ENCODE measurements at regions not wholly inside any gene's neighbourhood (a gene's known extent, or its start where the extent isn't known, plus 50 kb on each side); places are given as distances from the start of the nearest gene placed in this dataset.
"Not testable (repeated sequence)": the region's sequence is repeated elsewhere in the genome, so short reads cannot be mapped to it uniquely, and the experiment has no call there.

- DNase-seq = no peak
Measured at GRCh38 chr14:104389326-104390220, 190.0 kb upstream of the C14orf180 start.

GRCh38 chr14:104390221-104390931 lies 189.2 kb upstream of the C14orf180 start:
- no peak for DNase-seq

GRCh38 chr14:104390941-104391901 lies 188.3 kb upstream of the C14orf180 start:
- no peak for DNase-seq

DNA sequence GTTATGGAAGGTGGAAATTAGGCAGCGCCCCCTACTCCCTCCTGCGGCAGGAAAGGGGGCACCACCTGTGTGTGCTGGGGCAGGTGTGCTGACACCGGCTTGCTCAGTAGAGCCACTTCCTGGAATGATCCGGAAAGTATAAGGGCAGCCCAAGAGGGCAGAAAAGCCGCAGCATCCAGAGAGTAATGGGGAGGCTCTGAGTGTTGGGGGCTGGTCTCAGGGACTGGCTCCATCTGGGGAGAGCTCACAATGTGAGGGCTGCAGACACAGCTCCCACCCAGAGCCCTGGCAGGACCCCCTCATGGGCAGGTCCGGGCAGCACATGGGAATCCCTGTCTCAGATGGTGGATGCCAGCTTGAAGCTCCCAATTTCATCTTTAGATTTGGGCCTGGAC lies 187.6 kb upstream of the C14orf180 start:
- DNase-seq = no peak

DNA sequence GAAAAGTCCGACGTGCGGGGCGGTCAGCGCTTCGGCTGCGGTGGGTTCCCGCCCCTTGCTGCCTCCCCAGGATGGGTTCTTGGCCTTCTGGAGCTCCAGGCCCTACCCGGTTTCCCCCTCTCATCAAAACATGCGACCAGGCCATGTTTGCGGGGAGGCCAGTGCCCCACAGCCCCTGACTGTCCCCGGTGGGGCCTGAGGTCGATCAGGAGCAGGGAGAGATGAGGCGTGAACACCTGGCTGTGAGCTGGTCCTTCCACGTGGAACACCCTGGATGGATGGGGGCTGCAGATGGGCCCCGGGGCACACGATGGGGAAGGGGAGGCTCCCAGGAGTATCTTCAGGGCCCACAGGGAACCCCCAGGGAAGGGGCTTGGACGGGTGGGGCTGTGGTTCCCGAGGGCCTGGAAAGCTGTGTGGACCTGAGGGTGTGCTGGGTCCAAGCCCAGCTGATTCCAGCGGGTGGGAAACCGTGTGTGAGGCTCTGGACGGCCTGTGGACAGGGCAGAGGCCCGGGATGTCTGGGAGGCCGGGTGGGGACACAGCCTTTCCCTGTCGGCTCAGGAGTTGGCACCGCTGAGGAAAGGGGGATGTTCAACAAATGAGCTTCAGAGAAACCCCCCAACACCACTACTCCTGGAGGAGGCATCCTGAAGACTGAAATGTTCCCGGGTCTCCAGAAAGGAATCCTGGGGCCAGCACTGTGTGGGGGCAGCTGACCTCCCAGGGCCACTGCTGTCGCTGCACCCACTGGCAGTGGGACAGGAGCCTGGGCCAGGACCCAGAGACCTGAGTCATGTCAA lies 187.0 kb upstream of the C14orf180 start:
- DNase-seq = no peak

DNA sequence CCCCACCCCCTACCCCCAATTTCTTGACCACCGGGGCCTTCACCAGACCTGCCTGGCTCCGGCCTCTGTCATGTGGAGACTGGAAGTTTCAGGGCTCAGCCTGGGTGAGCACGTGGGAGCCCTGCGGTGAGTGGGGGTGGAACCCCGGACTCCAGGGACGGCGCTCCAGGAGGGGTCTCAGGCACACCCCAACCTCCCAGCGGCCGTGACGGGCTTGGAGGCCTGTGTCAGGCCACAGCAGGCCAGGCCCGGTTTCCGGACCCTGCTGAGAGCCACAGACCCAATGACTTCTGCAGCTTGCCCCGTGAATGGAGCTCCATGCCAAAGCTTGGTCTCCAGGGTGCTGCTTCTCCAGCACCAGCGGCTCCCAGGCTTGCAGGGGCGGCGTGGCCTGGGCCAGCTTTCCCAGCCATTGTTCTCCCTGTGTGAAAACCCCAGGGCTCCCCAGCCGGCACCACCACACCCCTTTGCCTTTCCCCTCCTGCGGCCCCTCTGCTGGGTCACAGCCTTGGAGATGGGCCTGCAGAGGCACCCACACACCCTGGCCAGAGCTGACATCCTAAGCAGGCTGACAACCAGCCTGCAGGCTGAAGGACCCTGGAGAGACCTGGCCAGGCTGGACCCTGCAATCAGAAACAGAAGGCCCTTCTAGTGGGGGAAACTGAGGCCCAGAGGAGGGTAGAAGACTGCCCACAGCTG lies 186.2 kb upstream of the C14orf180 start:
- DNase-seq = no peak

GRCh38 chr14:104393898-104394381 lies 185.6 kb upstream of the C14orf180 start:
- DNase-seq = no peak

DNA sequence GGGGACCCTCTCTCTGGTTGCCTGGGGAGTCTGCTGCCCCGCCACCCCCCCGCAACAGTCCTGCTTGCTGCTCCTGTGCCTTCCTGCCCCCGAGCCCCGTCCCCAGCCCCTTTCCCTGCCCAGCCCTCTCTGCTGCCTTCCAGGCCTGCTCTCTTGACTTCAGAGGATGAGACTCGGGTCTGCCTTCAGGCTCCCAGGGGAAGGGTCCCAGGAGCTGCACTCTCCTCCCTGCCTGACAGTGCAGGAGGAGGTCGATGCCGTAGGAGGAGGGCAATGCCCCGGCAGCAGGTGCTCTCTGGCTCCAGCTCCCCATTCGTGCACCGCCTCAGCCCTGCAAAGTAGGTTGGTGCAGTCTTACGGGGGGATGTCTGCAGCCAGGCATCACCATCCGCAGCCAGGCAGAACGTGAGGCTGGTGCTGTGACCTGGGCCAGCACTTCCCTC lies 185.1 kb upstream of the C14orf180 start:
- DNase-seq = no peak

DNA sequence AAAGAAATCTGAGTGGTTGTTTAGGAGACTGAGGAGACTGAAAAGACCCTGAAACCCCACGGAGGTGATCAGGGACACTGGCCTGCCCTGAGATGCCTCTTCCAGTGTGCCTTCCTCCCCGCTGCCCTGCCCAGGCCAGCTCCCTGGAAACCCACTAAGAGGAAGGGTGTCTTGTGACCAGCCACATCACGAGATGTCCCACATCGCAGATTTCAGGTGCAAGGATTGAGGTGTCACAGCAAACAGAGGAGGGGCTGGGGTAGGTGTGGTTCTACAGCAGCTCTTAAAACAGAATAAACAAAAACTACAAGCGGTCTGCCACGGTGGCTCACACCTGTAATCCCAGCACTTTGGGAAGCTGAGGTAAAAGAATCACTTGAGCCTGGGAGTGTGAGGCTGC lies 184.3 kb upstream of the C14orf180 start:
- no peak for DNase-seq

- no peak for DNase-seq
Measured at GRCh38 chr14:104395941-104396681, 183.5 kb upstream of the C14orf180 start.

DNA sequence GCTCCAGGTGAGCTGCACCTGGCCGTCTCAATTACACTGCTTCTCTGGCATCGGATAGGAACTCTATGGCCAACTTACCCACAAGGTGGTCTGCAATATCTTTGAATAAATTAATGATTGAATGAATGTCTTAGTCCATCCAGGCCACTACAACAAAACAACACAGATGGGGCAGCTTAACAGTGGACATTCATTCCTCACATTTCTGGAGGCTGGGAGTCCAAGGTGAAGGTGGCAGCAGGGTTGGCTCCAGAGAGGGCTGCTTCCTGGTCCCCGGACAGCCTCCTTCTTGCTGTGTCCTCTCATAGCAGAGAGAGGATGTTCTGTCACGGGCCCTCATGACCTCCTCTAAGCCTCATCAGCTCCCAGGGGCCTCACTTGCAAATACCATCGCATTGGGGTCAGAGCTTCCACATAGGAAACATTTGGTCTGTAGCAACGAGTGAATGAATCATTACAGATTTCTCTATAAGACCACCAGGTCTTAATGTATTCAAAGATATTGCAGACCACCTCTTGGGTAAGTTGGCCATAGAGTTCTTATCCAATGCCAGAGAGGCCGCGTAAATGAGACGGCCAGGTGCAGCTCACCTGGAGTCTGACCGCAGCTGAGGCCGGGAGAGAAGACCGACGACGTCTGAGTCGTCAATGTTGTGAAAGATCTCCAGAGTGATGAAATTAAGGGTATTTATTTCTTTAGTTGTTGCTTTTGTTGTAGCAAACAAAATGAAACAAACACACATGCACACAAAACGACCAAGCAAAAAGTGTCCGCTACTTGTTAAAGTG lies 182.7 kb upstream of the C14orf180 start:
- no peak for DNase-seq

DNA sequence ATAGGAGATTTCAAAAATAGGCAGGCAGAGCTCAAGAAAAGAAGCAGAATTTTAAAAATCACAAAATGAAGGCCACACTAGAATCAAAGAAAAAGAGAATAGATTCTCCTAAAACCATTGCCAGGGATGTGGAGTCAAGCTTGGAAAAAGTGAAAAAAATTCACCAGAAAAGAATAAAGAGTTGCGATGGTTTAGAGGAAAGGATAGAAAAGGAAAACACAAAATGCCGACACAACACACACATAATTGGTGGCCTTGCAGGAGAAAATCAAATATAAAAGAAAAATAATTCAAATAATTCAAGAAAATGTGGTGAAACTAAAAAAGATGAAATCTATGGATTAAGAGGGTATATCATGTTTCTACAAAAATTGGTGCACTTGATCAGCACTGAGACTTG lies 181.6 kb upstream of the C14orf180 start:
- no peak for DNase-seq

- no peak for DNase-seq
Measured at GRCh38 chr14:104398656-104399055, 180.9 kb upstream of the C14orf180 start.

DNA sequence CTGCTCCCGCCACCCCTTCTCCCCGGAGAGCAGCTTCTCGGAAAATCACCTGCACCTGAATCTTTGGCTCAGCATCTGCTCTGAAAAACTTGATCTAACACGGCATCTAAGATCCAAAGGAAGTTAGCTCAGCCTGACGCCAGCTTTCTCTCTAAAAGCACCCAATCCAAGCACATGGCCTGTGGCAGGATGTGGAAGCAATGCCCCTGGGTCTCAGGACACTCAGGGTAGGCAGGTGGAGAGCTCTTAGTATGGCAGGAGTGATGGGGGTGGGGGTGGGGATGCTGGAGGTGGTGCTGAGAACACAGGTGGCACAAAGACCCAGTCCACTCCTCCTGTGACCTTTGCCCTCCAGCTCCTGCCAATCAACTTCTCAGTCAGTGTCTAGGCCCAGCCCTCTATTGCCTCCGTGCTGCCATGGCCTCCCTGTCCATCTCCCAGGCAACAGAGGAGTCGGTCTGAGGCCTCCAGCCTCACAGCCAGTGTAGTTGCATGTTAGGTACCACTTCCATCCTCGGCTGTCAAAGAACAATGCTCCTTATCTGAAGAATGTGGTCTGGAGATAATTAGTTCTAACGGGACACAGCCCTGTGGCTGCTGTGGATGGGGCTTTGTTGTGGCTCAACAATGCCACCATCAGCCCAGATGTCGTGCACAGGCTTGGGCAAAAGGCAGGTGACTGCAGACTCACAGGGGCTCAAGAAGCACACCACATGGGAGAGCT lies 180.0 kb upstream of the C14orf180 start:
- DNase-seq = no peak

DNA sequence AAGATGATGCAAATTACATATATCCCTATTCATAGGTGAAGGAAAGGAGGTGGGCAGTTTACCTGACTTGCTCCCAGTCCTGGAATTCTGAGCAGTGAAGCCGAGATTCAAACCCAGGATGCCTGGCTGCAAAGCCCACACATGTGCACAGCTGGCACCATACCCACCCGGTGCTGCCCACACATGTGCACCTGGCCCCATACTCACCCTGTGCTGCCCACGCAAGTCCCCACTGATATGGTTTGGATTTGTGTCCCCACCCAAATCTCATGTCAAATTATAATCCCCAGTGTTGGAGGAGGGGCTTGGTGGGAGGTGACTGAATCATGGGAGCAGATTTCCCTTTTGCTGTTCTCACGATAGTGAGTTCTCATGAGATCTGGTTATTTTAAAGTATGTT lies 179.2 kb upstream of the C14orf180 start:
- DNase-seq = no peak

DNA sequence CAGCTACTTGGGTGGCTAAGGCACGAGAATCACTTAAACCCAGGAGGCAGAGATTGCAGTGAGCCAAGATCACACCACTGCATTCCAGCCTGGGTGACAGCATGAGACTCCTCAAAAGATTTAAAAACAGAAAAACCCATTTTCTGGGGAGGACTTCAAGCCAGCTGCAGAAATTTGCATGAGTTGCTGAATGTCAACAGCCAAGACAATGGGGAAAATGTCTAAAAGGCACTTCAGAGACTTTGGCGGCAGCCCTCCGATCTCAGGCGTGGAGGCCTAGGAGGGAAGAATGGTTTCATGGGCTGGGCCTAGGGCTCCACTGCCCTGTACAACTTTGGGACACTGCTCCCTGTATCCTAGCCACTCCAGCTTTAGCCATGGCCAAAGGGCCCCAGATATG lies 177.8 kb upstream of the C14orf180 start:
- DNase-seq = no peak

- DNase-seq = not testable (repeated sequence)
Measured at GRCh38 chr14:104402303-104402702, 177.3 kb upstream of the C14orf180 start.

DNA sequence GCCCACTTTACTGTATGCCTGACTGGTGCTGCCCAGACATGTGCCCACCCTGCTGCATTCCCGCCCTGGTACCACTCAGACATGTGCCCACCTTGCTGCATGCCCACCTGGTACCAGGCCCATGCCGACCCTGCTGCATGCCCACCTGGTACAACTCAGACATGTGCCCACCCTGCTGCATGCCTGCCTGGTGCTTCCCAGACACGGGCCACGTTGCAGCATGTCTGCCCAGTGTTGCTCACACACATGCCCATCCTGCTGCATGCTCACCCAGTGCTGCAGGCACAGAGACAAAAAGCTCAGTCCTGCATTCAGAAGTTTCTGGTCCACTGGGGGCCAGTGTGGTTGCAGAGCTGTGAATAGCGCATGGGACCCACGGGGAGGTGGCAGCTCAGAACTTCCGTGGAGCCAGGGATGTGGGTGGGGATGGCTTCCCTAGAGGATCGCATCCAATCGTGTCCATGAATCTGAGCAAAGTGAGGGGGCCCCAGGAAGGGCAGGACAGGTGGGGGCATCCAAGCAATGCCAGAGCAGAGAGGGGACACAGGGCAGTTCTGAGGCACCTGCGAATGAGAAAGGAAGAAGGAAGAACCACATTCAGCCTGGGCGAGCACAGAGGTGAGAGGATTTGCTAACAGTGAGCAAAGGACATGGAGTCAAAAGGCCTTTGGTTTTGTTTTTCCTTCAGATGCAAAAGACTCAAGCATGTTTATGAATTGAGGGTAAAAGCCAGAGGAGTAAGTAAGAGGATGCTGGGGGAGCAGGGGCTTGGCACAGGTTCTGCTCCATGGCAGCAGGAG lies 175.9 kb upstream of the C14orf180 start:
- no peak for DNase-seq

All from NCI-H1436 (cell line).